GM19025 (cell line): ENCODE measurements at regions not wholly inside any gene's neighbourhood (a gene's known extent, or its start where the extent isn't known, plus 50 kb on each side); places are given as distances from the start of the nearest gene placed in this dataset.
"Not testable (repeated sequence)": the region's sequence is repeated elsewhere in the genome, so short reads cannot be mapped to it uniquely, and the experiment has no call there.

Experiments
- ATAC-seq: cut with Tn5 transposase; IDR thresholded peaks from one replicate; pipeline ENCODE4 v1.9.1; 2021; ENCODE audit warnings: mild to moderate bottlenecking, low read depth, moderate library complexity; ENCODE audit not compliant: unreplicated experiment

- ATAC-seq: no peak
Observed at GRCh38 chr7:69388452-69389137, 209.7 kb upstream of the AUTS2 start.

DNA sequence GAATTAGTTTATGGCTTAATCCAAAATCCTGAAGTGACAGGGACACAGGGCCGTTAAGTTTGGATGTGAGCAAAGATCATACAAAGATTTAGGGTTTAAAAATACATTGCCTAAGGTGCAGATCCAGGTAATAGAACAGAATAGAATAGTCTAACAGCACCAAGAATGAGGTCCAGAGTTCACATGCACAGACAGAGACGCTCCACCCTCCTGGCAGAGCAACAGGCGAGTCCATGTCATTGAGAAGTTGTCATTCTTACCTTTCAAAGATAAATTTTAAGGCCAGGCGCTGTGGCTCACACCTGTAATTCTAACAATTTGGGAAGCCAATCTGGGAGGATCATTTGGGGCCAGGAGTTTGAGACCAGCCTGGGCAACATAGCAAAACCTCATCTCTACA is 209.1 kb upstream of the AUTS2 start:
- ATAC-seq: no peak

- not testable (repeated sequence) for ATAC-seq
Observed at GRCh38 chr7:69393912-69394311, 204.4 kb upstream of the AUTS2 start.

DNA sequence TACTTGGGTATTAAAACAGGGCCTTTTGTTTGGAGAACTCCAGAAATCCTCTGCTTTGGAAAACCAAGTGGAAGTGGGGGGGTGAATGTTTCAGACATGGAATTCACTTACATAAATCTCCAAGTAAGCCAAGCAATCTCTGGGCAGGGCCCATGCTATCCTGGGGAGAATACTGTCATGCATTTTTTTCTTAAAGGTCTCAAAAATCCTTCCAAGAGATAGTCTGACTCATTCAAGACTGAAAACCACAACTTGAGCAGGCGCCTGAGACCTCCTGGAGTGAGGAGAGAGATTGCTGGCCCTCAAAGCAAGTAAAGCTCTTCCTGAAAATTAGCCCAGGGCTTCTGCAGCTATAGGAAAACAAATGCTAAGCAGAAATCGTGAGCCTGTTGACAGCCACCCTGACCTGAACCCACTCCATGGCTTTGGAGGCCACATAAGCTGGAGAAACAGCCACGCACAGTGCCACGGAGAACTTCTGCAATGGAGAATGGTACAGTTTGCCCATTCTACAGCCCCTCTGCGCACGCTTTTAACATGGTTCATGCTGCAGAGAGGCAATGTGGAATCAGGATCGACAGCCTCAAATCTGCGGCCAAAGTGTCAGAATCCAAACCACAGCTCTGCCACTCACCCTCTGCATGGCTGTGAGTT is 203.1 kb upstream of the AUTS2 start:
- no peak for ATAC-seq

DNA sequence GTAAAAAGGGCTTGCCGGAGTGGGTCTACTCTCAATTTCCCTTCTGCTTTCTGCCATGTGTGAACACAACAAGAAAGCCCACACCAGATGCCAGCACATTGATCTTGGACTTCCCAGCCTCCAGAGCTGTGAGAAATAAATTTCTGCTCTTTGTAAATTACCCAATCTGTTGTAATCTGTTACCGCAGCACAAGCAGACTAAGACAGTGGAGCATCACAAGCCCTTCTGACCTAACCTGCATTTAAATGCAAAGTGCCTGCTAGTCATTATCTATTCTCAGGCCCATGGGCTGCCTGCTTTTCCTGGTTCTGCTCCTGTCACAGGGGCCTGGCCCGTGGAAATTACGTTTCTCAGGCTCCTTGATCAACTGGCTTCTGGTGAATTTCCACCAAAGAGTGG is 199.3 kb upstream of the AUTS2 start:
- no peak for ATAC-seq

- ATAC-seq: no peak
Observed at GRCh38 chr7:69399401-69399800, 198.9 kb upstream of the AUTS2 start.

DNA sequence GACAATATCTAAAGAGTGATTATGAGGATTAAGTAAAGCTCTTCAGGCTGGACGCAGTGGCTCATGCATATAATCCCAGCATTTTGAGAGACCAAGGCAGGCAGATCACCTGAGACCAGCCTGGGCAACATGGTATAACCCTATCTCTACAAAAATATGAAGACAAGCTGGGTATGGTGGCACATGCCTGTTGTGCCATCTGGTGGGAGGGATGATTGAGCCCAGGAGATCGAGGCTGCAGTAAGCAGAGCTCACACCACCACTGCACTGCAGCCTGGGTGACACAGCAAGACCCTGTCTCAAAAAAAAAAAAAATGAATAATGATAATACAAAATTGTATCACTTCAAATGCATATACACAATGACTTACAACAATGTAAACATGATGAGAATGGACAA is 195.6 kb upstream of the AUTS2 start:
- ATAC-seq: no peak

GRCh38 chr7:69403169-69403568 is 195.1 kb upstream of the AUTS2 start:
- no peak for ATAC-seq

GRCh38 chr7:69411018-69411417 is 187.3 kb upstream of the AUTS2 start:
- ATAC-seq: no peak

DNA sequence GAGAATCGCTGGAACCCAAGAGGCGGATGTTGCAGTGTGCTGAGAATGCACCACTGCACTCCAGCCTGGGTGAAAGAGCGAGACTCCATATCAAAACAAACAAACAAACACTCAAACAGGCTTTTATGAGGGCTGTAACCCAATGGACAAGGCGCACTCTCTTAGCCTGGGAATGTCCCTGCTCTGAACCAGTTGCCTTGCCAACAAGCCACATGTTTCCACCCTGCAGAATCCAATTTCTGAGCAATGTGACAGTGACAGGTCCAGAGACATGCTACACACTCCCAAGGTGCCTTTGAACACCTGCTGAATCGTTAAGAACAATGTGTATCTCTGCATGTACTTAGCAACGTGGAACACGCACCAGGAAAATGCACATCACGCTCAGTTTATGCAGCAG is 186.8 kb upstream of the AUTS2 start:
- no peak for ATAC-seq

- no peak for ATAC-seq
Observed at GRCh38 chr7:69412331-69413146, 185.7 kb upstream of the AUTS2 start.

GRCh38 chr7:69414555-69414954 is 183.7 kb upstream of the AUTS2 start:
- no peak for ATAC-seq

DNA sequence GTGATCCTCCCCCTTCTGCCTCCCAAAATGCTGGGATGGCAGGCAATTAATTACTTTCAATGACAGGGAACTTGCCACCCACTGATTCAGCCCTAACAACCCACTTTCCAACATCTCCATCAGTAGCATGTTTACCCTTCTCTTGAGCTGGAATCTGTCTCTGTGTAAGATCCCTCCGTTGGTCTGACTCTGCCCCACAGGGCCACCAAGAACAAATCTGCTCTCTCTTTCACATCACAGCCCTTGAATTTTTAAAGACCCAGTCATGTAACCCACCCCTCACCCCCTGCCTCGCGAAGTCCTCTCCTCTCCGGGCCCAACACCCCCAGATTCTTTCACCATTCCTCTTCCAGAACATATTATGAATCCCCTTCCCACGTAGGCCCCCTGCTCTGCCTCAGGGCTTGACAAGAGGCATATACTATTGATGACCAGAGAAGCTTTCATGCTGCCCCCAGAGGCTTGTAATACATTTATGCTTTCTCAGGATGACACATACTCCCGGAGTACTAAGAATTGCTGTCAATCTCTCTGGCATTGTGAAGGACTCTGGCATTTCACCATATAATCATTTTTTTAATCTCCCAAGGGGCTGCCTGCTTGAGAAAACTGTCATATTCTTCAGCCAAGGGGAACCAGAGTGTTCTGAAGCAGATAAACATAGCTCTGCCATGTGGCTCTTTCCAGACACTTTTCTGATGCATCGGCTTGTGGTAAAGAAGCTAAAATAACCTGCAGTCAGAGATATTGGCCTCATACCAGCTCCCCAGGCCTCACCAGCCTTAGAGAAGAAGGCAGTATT is 179.2 kb upstream of the AUTS2 start:
- no peak for ATAC-seq

DNA sequence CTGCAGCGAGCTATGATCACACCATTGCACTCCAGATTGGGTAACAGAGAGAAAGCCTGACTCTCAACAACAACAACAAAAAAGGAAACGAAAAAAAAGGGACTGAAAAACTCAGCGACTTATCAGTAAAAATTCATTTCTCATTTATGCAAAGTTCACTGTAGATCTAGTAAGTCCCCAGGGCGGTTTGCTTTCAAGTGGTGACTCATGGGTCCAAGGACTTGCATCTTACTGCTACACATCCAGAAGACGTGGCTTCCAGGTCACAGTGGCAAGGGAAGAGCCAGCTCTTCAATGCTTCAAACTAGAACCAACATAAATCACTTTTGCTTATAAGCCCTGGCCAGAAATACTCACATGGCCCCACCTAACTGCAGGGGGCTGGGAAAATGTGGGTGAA is 178.3 kb upstream of the AUTS2 start:
- ATAC-seq: no peak

DNA sequence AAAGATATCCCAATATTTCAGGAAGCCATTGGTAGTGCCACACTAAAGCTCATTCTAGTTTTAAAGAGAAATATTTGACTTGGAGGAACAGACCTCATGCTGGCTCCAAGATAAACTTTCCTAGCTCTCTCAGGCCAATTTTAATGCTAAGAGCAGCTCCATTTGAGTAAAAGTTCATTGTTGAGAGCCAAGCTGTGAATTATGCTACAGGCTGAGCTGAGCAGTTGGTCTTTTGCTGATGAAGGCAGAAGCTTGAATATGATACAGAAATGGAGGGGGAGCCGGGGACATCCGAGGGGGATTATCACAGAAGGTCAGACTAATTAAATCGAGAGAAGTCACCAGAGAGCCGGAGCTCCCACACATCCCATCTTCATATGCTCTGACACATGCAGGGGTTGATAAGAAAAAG is 175.7 kb upstream of the AUTS2 start:
- ATAC-seq: no peak

DNA sequence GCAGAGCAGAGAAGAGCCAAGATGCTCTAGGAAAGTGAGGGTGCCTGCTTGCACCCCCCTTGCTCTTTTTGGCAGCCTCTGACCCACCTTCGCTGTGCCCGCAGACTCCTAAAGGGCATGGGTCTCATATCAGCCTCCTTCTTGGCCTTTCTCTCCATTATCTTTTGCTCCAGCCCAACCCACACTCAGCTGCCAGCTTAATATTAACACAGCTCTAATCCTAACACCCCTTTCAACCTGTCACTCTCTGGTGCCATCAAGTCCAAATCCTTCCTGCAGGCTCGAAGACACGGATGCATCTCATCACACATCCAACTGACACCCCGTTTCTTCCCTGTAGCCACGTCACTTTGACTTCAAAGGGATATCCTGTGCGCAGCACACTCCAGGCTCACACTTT is 171.6 kb upstream of the AUTS2 start:
- ATAC-seq: no peak

DNA sequence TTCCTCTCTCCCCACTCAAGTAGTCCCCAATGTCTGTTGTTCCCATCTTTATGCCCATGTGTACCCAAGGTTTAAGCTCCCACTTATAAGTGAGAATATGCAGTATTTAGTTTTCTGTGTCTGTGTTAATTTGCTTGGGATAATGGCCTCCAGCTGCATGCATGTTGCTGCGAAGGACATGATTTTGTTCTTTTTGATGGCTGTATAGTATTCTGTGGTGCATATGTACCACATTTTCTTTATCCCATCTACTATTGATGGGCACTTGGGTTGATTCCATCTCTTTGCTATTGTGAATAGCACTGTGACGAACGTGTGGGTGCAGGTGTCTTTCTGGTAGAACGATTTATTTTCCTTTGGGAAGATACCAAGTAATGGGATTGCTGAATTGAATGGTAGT is 170.2 kb upstream of the AUTS2 start:
- no peak for ATAC-seq

- ATAC-seq: no peak
Observed at GRCh38 chr7:69429911-69430383, 168.3 kb upstream of the AUTS2 start.

DNA sequence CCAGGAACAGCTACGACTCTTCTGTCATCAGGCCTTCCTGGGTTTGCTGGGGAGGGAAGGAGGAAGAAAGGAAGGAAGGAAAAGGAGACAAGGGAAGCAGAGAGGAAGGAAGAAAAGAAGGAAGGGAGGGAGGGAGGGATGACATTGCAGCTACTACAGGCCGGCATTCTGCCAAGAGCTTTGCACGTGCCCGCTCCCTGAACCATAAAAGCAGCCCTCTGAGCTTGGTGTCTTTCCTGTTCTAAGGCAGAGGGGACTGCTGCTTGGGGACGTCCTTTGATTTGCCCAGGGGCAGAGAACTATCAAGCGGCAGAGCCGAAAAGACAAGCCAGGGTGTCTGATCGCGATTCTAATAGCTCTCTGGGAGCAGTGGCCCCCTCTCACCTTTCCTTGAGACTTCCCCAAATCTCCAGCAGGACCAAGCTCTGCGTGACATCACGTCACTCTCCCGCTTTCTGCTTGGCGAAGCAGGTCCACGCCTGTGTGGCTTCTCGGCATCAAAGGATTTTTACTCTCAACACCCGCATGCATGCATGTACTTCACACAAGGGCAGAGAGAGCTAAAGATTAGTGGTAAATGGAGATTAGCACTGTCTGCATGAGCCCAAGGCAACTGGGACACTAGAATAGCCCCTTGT is 167.8 kb upstream of the AUTS2 start:
- no peak for ATAC-seq

DNA sequence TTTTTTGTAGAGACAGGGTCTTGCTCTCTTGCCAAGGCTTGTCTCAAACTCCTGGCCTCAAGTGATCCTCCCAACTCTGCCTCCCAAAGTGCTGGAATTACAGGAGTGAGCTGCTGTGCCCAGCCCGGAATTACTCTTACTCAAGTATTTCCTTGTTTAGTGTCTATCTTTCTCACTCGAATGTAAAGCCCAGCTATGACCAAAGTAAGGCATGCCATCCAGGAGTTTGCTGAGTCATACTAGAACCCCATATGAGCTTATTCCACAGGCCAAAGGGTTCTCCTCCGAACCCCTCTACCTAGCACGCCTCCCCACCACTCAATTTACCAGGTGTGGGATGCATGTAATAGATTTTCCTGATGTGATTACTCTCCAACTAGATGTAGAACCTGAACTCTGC is 166.6 kb upstream of the AUTS2 start:
- no peak for ATAC-seq
